ENCODE measurements at regions not wholly inside any gene's neighbourhood (a gene's known extent, or its start where the extent isn't known, plus 50 kb on each side); places are given as distances from the start of the nearest gene placed in this dataset.

GRCh38 chr9:13860946-13861640, 452.8 kb downstream of the NFIB start:
- ATAC-seq: no peak
- peaks cover 7% of the 10 kb centered on the region for H3K9me3 Mint-ChIP-seq
- no peak overlapping the region for H3K4me3 Mint-ChIP-seq

DNA sequence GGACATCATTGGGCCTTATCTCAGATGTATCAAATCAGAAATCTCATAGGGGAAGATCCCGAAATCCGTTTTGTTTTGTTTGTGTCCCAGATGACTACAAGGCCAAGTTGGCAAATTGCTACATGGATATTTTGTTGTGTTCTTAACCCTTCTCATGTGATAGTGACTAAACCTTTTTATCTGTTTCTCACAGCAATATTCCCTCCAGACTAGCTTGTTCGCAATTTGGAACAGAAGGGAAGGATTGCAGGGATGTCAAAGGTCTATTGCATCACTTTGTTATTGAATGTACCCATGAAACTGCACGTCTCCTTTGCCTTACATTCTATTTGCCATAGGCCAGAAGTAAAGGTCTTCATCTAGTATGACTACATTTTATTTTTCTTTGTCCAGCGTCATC, 453.9 kb downstream of the NFIB start:
- H3K27me3 Mint-ChIP-seq: no peaks in the 10 kb centered on the region
- no peak overlapping the region for H3K27ac Mint-ChIP-seq
- ATAC-seq: no peak
- H3K36me3 Mint-ChIP-seq: no peaks in the 10 kb centered on the region
- H3K4me3 Mint-ChIP-seq: no peak overlapping the region
- H3K9me3 Mint-ChIP-seq: peaks cover 6% of the 10 kb centered on the region
- no peaks in the 10 kb centered on the region for H3K4me1 Mint-ChIP-seq

More at GRCh38 chr9:13860946-13861640, 452.8 kb downstream of the NFIB start:
- H3K4me1 Mint-ChIP-seq: no peaks in the 10 kb centered on the region
- H3K27me3 Mint-ChIP-seq: no peaks in the 10 kb centered on the region
- H3K36me3 Mint-ChIP-seq: no peaks in the 10 kb centered on the region
- no peak overlapping the region for H3K27ac Mint-ChIP-seq

- H3K4me3 Mint-ChIP-seq: no peak overlapping the region
- H3K27me3 Mint-ChIP-seq: no peaks in the 10 kb centered on the region
- peaks cover 6% of the 10 kb centered on the region for H3K9me3 Mint-ChIP-seq
- no peak overlapping the region for H3K27ac Mint-ChIP-seq
- no peak for ATAC-seq
- no peaks in the 10 kb centered on the region for H3K4me1 Mint-ChIP-seq
- H3K36me3 Mint-ChIP-seq: no peaks in the 10 kb centered on the region
Measured at GRCh38 chr9:13857521-13857920, 456.4 kb downstream of the NFIB start.

DNA sequence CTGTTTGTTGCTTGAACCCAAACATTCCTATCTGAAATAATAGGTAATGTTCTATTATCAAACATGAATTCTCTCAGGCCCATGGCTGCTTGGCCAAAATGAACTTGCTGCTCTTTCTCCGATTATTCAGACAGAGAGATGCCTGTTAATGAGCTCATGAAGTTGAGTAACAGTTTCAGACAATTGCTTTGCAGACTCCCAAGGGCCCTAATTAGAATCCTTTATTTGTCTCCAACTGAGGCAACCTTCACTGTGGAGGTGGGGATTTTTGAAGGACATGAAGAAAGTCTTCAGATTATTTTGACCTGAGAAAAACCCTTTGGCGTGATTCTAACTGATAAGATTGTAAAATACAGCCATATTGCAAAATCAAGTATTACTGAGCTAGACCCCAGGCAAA, 466.7 kb downstream of the NFIB start:
- no peak for ATAC-seq
- Mint-ChIP-seq H3K9me3 (peaks cover 8% of the 10 kb centered on the region), H3K27me3 (no peaks in the 10 kb centered on the region), H3K4me1 (no peaks in the 10 kb centered on the region), H3K27ac (no peak overlapping the region), H3K4me3 (no peak overlapping the region), H3K36me3 (no peaks in the 10 kb centered on the region)

DNA sequence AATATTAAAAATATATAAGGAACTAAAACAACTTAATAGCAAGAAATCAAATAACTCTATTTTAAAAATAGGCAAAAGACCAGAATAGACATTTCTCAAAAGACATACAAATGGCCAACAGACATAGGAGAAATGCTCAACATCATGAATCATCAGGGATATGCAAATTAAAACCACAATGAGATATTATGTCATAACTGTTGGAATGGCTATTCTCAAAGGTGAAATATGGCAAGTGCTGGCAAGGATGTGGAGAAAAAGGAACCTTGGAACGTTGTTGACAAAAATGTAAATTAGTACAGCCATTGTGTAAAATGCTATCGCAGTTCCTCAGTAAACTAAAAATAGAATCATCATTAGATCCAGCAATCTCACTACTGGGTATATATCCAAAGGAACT, 468.5 kb downstream of the NFIB start:
- H3K4me1 Mint-ChIP-seq: no peaks in the 10 kb centered on the region
- no peaks in the 10 kb centered on the region for H3K36me3 Mint-ChIP-seq
- H3K9me3 Mint-ChIP-seq: peaks cover 8% of the 10 kb centered on the region
- H3K27me3 Mint-ChIP-seq: no peaks in the 10 kb centered on the region
- ATAC-seq: no peak
- no peak overlapping the region for H3K27ac Mint-ChIP-seq
- H3K4me3 Mint-ChIP-seq: no peak overlapping the region

GRCh38 chr9:13841746-13842462, 472.0 kb downstream of the NFIB start:
- ATAC-seq: no peak
- H3K9me3 Mint-ChIP-seq: peaks cover 8% of the 10 kb centered on the region
- H3K36me3 Mint-ChIP-seq: no peaks in the 10 kb centered on the region
- H3K27ac Mint-ChIP-seq: no peak overlapping the region
- no peak overlapping the region for H3K4me3 Mint-ChIP-seq
- no peaks in the 10 kb centered on the region for H3K4me1 Mint-ChIP-seq
- no peaks in the 10 kb centered on the region for H3K27me3 Mint-ChIP-seq

DNA sequence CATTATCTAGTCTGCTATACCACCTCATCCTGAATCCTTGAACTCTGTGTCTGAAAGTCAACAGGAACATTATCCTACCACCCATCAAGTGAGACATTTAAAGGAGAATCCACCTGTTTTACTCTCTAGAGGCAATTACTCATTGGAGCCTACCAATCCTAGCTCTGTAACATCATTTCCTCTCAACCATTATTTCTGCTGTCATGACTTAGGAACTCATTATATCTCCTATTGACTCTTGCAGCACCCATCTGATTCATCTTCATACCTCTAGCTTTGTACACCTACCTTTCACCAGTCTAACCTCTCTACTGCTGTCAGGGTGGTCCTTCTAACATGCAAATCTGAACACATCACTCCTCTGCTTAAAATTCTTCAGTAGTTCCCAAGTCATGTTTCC, 481.5 kb downstream of the NFIB start:
- H3K36me3 Mint-ChIP-seq: no peaks in the 10 kb centered on the region
- H3K9me3 Mint-ChIP-seq: peaks cover 27% of the 10 kb centered on the region
- no peak for ATAC-seq

DNA sequence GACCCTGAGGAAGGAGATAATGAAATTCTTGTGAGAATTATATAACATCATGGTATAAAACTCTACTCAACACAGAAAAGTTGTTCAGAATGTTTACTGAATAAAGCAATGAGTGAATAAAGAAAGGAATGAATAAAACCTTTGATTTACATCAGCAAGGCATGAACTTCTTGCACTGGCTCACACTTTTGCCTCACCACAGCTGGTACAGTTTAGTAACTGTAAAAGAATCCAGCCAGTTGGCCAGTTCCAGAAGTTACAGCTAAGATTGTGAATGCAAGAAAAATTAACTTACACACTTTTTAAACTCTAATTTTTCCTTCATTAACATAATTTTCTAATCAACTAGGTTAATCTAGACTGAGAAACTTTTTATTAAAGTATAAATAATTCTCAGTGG, 490.9 kb downstream of the NFIB start:
- no peak for ATAC-seq
- Mint-ChIP-seq H3K27me3 (no peaks in the 10 kb centered on the region), H3K27ac (no peak overlapping the region), H3K36me3 (no peaks in the 10 kb centered on the region), H3K4me3 (no peak overlapping the region), H3K4me1 (no peaks in the 10 kb centered on the region), H3K9me3 (peaks cover 12% of the 10 kb centered on the region)

More for the DNA sequence above, 481.5 kb downstream of the NFIB start:
- H3K27ac Mint-ChIP-seq: no peak overlapping the region
- H3K4me3 Mint-ChIP-seq: no peak overlapping the region
- no peaks in the 10 kb centered on the region for H3K27me3 Mint-ChIP-seq
- no peaks in the 10 kb centered on the region for H3K4me1 Mint-ChIP-seq

DNA sequence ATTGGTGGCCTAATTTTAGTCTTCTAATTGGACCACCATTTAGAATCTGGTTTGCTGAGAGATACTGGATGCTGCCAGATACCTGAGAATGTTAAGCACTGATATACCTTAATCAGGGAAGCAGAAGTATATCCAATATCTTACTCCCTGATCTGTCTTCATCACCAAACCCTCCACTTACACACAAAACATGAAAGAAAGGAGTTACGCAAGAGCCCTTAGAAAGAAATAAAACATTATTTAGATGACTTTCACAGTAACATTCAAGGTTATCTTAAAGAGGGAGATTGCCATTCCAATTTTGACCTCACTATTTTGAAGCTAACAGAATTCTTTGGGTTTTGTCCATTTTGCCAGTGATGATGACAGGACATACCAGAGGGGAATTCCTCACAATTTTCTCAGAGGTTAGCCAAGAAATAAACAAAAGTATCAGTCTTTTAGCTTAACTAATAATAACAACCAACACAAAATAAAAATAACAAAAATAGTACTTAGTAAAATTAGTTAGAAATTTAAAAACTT, 496.1 kb downstream of the NFIB start:
- Mint-ChIP-seq H3K27ac (no peak overlapping the region), H3K4me1 (no peaks in the 10 kb centered on the region), H3K36me3 (no peaks in the 10 kb centered on the region), H3K9me3 (peaks cover 13% of the 10 kb centered on the region), H3K4me3 (no peak overlapping the region), H3K27me3 (no peaks in the 10 kb centered on the region)
- no peak for ATAC-seq

DNA sequence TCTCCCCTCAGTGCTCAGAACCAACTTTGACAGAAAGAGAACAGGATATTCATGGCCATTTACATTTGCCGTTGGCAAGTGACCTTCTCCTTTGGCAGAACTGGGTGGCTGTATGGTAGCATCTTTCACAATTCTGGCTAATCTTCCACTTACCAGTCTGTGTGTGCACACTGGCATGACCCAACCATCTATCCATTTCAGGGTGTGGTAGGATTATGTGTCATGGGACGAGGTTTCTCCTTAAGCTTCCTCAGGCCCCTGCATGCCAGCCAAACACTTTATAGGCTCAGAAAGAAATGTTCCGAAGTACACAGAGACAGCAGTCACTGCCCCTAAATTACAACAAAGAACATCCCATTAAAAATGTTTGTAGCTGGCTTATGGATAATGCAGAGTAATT, 497.1 kb downstream of the NFIB start:
- no peak overlapping the region for H3K4me3 Mint-ChIP-seq
- no peak overlapping the region for H3K27ac Mint-ChIP-seq

DNA sequence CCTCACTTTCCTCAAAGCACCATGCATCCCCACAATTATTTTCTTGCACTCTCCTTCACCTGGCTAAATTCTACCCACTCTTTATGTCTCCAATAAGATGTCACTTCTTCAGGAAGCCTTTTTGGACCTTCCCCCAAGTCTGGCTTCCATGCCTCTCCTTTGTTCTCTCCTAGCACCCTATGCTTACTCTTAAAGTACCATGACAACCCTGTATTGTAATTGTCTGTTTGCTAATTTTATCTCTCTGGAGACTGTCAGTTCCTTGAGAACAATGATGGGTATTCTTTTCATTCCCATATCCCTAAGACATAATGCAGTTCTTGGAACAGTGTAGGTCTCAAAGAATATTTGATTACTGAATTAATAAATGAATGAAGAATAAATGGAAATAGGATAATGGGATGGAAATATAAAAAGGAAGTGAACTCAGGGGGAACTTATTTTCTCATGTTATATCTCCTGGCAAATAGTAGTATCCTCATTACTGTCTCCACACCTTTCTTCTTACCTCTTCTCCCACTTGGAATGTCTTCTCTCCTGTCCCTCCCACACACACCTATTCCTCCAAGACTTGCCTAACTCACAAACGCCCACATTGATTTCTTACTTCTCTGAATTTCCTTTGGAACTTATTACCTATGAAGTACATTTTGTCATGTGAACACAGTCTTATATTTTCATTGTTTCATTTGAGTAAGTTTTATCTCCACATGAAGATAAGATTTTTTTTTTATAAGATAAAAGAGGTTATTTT, 499.1 kb downstream of the NFIB start:
- Mint-ChIP-seq H3K27ac (no peak overlapping the region), H3K36me3 (no peaks in the 10 kb centered on the region), H3K4me3 (no peak overlapping the region), H3K9me3 (peaks cover 13% of the 10 kb centered on the region), H3K27me3 (no peaks in the 10 kb centered on the region), H3K4me1 (no peaks in the 10 kb centered on the region)
- ATAC-seq: no peak

More for the DNA sequence above, 497.1 kb downstream of the NFIB start:
- Mint-ChIP-seq H3K9me3 (peaks cover 13% of the 10 kb centered on the region), H3K4me1 (no peaks in the 10 kb centered on the region), H3K27me3 (no peaks in the 10 kb centered on the region), H3K36me3 (no peaks in the 10 kb centered on the region)
- ATAC-seq: no peak

- H3K4me3 Mint-ChIP-seq: no peak overlapping the region
- no peaks in the 10 kb centered on the region for H3K27me3 Mint-ChIP-seq
- ATAC-seq: no peak
- no peak overlapping the region for H3K27ac Mint-ChIP-seq
- no peaks in the 10 kb centered on the region for H3K36me3 Mint-ChIP-seq
- peaks cover 13% of the 10 kb centered on the region for H3K9me3 Mint-ChIP-seq
- H3K4me1 Mint-ChIP-seq: no peaks in the 10 kb centered on the region
Measured at GRCh38 chr9:13811876-13812275, 502.1 kb downstream of the NFIB start.

- ATAC-seq: no peak
- H3K4me1 Mint-ChIP-seq: no peaks in the 10 kb centered on the region
- no peaks in the 10 kb centered on the region for H3K27me3 Mint-ChIP-seq
- H3K36me3 Mint-ChIP-seq: no peaks in the 10 kb centered on the region
- H3K4me3 Mint-ChIP-seq: no peak overlapping the region
- peaks cover 13% of the 10 kb centered on the region for H3K9me3 Mint-ChIP-seq
- no peak overlapping the region for H3K27ac Mint-ChIP-seq
Measured at GRCh38 chr9:13810510-13810909, 503.4 kb downstream of the NFIB start.

- Mint-ChIP-seq H3K4me3 (no peak overlapping the region), H3K9me3 (peaks cover 8% of the 10 kb centered on the region), H3K36me3 (no peaks in the 10 kb centered on the region), H3K27me3 (no peaks in the 10 kb centered on the region), H3K27ac (no peak overlapping the region), H3K4me1 (no peaks in the 10 kb centered on the region)
- ATAC-seq: no peak
Measured at GRCh38 chr9:13809401-13809800, 504.5 kb downstream of the NFIB start.

DNA sequence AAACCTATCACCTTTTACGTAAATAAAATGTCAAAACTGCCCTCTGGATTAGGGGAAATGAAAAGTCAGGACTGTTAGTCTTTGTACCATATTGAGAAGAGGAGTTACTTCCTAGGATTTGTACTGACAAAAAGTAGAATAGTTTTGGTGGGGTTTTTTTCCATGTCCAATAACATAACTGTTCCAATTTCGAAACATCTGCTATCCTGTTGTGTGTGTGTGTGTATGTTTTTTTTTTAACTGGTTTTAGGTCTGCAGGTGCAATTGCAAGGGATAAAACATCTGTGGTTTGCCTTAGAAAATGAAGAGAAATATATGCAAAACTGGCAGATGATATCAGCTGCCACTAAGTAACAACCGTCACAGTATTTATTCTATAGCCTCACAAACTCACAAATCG, 506.8 kb downstream of the NFIB start:
- Mint-ChIP-seq H3K36me3 (no peaks in the 10 kb centered on the region), H3K27me3 (no peaks in the 10 kb centered on the region), H3K27ac (no peak overlapping the region), H3K4me1 (no peaks in the 10 kb centered on the region), H3K4me3 (no peak overlapping the region), H3K9me3 (peaks cover 5% of the 10 kb centered on the region)
- no peak for ATAC-seq
